ENCODE measurements at regions not wholly inside any gene's neighbourhood (a gene's known extent, or its start where the extent isn't known, plus 50 kb on each side); places are given as distances from the start of the nearest gene placed in this dataset.

DNA sequence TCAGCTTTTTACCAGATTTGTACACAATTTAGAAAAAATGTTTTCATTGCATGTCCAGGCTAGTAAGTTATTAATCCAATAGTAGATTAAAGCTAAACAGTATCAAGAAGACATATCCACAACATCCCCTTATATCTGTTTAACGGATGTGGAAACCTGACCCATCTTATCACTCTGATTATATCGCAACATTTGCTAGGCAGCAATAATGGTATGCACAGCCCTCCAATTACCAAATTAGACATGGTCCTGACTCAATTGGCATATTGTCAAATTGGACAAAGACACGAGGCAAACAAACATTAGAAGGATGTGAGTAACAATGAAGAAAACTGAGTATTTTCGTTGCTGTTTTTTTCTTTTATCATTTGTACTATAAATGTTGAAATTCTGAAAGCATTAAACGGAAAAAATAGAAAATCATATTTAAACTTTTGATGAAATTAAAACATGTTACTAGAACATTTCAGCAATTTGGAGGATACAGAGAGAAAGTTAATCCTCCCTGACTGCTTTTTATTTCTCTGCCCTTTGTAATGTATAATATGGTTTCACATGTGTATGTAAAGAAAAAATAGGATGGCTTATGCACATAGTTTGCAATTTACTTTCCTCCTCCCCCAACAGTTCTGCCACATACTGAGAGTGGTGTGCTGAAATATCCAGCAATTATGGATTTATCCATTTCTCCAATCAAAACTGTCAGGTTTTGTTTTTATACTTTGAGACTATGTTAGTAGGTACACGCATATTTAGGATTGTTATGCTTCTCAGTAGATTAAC, 633.7 kb downstream of the ZIC1 start:
- no peak for DNase-seq

DNA sequence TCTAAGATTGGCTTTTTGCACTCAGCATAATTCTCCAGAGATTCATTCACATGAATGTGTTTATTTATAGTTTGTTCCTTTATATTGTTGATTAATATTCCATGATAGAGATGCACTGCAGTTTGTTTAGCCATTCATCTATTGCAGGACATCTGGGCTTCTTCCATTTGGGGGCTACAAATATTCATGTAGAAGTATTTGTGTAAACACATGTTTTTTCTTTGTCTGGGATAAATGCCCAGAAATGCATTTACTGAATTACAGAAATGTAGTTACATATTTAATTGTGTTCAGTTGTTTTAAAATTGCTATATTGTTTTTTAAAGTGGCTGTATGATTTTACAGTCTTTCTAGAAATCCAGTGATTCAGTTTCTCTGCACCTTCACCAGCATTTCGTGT, 635.0 kb downstream of the ZIC1 start:
- DNase-seq: no peak

DNA sequence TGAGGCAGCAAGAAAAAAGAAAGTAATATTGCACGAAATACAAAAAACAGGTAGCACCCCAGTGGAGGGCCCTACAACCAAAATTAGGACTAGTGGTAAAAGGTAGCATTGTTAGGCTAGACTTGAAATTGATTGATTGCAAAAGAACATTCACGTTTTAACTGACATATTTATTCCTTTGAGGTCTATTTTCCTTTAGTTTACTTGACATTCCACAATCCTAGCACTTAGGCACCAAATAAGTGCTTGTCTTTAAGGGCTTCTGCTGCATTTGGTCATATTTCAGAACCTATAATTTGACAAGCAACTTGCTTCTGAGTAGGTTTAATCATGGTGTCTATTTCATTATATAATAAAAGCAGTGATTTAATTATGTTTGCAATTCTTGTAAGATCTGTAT, 642.7 kb upstream of the AGTR1 start:
- DNase-seq: no peak

DNA sequence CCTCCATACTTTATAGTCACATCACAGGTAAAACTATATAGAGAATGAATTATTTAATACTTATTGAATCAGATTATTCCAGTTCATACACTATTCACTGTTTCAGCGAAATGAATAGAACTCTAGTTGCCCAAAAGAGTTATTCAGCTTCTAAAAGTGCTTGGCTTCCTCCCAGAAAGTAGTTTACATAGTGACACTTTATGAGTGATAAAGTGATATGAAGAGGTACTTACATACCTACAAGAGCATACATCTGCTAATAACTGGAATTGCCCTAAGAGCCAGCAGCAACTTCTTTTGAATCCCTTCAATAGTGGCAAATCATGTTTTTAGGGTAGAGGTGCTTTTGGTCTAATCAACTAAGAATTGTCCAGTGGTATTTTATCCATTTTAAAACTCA, 635.1 kb upstream of the AGTR1 start:
- no peak for DNase-seq

DNA sequence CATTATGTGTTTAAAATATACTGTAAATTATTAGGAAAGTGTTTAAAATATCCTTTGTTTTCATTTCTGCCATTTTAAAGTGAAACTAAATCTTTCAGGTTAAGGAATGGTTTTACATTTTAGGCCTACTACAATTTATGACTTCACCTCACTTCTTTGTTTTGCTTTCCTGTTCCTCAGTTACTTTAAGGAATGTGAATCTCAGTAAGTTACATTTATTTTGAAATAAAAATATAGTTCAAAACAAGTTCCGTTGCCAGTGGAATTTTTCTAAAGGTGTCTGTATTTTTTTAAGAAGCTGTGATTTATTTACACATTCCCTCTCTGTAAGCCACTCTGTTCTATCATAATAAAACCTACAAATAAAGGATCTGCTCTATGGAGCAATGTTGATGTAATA, 630.9 kb upstream of the AGTR1 start:
- DNase-seq: no peak

DNA sequence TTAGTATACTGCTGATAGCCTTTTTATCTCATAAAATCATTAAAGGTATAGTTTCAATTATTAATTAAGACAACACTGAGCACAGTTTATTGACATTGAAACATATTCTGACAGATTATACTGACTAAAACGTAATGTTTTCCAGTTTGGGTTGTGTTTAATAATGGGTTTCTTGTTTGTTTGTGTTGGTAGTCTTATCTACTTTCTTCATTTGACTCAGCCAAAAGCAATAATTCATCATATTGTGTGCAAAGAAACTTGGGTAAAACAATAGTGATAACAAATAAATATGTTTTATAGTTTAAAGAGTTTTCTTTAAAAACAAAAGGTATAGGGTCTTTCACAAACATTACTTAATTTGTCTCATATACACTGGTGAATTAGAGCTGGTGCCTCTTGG, 629.2 kb upstream of the AGTR1 start:
- DNase-seq: no peak

DNA sequence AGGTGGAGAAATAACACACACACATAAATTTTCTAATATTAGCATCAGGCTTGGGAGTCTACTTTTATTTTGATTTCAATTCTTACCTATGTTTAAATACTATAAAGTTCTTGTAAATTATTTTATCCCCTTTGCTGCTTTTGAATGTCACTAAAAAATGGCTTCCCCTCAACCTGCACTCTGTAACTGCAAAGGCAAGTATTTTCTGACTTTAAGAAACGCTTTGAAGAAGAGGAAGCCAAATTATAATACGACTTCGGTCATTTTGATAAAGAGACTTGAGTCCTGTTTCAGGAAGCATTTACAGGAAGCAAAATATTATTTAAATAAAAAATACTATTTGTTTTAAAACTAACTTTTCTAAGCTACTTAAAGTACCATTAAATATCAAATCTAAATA, 627.7 kb upstream of the AGTR1 start:
- no peak for DNase-seq

DNA sequence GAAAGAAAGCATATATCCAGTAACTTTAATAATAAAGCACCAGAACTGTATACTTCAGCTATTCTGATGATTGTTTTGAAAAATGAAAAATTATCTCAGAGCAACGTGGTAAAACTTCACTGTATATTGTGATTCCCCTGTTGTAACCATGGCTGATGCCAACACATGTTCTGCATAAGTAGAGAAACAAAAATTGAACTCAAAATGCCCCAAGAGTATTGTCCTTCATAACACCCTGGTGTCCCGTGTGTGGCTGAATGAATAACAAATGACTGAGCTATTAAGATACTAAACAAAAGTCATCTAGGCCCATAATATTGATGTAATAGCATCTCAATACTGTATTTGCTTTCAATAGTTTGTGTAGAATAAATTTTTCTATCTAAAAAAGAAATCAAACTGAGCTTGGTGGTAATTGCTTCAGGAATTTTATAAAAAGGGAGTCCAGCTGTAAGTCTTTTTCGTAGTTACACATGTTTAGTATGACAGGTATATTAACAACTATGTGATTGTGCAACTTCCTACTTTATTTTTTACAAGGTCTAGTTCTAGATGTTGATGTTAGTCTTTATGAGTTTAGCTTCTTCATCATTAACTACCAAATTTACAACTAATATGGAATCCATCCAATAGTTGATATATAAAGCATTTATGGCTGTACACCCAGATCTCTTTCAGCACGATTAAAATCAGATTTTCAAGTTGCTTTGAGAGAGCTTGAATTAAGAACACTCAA, 623.8 kb upstream of the AGTR1 start:
- DNase-seq: no peak

DNA sequence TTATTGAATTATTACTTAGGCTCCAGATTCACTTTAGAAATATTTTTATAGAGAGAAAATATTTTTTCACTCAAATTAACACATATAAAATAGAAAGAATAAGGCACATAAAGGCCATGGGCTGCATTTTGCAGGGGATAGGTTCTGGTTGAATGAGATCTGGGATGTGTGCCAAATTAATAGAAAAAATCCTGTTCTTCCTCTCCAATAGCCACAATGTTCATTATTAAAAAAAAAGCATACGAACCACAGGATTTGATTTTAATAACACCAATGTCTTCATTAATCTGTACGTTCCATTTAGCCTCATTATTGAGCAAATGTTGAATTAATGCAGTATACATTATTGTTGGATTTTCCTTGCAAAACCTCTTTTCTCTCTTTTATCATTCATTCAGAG, 622.8 kb upstream of the AGTR1 start:
- DNase-seq: no peak

DNA sequence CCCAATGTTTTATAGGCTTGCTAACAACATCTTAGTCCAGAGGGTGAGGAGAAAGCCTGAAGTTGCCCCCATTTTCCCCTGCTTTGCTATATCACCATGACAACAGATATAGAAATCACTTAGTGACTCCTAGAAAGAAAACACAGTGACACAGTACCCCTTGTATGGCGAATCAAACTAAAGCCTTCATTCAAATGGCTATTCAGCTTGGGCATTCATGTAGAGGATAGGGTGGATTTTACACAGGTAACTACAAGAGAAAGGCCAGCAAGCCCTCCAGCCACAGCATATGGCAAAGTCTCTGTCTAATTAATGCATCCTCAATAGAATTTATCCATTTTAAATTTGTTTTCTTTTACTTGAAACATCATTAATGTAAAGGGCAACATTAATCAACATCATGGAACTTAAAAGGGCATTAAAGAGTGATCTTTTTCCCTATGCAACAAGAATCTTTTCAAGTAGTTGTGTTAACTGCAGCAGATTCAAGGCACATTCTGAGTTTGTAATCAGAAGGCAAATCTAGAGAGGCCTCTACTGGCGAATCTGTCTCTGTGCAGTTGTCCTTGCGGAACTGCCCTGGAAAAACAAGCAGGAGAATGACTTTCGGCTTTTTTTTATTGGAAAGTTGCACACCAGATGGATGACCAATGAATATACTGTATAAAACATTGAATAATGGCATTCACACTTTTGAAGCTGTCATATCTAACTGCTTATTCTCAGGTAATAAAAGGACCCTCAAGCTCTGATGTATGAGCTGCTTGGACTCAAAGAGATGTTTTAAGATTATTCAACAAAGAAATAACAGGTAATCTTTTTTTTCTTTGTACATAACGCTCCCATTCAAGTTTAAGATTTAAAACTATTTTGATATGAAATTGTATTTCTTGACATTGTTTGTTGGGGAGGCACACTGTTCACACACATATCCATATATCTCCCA, 621.7 kb upstream of the AGTR1 start:
- DNase-seq: no peak

DNA sequence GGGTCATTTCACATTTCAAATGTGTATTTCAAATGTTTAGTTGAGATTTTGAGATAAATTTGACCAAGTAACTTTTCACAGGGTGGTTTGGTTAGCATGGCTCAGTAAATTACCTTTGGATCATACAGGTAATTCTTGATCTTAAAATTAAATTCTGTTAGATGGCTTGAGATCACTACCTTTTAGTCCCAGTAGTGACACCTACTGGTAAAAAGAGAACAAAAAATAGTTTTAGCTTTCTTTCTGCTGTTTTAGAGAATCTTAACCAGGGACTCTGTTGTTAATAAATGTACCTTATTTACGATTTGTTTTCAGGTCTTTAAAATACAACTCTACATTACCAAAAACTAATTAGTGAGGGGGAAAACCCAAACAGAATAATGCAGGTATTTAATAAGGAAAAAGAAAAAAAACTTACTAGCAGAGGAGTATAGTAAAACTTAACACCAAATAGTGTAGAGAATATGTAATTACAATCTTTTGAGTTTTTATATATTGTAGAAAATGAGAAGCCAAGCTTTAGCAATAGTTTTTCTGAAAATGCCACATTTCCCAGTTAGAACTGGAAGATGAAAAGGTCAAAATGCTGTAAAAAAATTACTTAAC, 620.3 kb upstream of the AGTR1 start:
- DNase-seq: no peak

DNA sequence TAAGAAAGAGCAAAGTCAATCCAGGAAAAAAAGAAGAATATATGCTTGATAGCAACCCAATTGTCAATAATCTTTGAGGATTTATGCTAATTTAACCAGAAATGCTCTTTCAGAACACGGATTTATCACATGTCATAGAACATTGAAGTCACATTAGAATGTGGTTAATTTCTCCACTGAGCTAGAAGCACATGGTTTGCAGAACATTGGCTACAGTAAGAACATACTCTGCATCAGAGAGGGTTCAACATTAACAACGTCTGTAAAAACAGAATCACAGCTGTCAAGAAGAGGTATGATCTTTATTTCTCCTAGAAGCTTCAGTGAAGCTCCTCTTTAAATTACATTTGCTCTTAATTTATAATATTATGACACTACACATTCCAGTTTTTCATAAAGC, 619.7 kb upstream of the AGTR1 start:
- DNase-seq: no peak

DNA sequence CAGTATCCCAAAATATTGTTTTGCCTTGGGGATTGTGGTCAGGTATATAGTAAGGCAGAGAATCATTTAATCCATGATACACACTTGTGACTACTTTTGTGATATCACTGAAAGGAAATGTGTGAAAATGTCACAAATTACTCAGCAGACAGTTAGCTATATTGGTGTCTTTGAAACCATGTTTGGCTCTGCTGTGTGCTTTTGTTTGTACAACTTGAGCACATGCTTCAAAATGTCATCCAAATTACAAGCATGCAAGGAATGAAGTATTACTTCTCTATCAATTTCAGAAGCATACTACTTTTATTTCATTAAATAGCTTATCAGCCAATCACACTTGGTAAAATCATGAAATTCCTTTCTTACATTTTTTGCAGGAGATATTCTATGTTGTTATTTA, 619.0 kb upstream of the AGTR1 start:
- no peak for DNase-seq

DNA sequence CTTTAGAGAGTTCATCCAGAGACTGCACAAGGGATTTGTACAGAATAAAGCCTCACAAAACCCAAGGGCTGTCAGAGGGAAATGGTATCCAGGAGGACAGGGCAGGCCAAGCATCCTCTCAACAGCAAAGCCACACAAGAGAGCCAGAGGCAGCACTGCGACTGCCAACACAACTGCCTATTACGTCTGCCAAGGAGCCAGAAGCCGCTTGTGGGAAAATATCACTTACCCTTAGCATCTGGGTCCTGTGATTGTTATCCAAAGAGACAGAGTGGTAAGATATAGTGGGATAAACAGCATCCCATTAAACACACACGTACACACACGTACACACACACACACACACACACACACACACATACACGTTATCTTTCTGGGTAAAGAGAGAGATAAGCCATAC, 618.3 kb upstream of the AGTR1 start:
- no peak for DNase-seq

DNA sequence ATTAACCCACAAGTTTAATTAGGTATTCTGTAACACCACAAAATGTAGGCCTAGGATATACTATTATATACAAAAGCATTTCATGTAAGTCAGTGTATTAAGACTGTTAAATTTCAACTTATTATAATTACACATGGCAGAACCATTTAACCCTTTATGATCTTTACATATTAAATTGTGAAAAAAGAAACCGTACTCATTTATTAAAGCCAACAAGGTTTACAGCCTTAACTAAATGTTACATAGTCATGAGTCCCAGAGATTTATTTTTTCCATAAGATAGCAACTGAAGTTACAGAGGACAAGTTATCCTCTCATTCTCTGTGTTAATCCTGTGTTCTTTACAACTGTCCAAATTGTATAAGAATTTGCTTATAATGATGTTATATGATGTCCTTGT, 615.8 kb upstream of the AGTR1 start:
- DNase-seq: no peak

DNA sequence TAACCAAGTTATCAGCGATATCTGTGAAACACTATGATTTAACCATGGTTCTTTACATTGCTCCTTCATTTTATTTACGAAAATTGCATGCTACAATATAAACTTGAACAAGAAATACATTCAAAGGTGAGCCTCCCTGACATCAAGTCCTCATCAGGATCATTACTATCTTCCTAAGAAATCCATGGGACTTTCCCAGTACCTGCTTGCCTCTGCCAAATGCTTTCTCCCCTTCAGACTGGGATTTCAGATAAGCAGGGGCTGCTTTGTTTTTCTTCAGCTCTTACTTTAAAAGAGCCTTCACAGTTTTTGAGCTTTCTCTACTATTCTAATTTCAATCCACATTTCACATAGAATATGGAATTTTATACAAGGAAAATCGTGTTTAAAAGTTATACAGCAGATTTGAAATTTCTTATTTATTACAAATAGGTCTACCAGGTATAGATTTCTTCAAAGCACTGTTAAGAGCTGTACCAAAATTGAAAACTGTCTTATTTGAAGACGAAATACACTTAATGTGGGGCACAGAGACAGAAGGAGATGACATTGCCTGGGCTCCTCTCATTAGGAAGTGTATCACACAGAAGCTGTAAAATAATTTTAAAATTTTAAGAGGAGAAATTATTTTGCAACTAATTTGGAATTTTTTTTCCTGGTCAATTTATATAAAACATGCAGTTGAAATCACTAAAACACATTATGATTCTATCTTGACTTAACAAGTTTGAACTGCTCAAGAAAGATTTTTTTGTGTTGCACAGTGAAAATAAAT, 615.0 kb upstream of the AGTR1 start:
- no peak for DNase-seq

DNA sequence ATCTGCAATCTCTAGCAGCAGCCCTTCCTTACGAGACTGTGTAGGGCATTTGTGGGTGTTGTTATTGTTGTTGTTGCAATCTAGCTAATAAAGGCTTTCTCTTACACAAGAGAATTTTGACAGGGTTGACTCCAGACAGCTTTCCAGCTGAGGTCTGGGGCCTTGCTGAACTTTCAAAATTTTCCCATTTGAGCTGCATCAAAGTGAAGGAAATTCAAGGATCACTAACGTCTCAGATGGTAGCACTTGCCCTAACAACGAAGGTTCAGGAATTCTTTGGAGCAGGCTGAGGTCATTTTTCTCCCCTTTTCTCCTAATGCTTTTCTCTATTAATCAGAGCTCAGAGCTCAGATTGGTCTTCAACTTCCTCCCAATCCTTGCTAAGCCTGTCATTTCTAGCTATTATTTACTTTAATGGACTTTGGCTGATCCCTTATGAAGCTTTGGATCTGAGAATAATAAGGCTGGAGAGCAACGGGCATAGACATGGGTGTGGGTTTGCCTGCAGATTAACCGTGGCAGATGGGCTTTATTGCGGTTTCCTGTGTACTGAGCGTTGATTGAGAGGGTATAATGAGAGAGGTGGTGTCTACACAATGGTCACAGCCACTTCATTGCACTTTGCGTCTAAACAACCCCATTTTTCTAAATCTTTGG, 614.0 kb upstream of the AGTR1 start:
- no peak for DNase-seq

DNA sequence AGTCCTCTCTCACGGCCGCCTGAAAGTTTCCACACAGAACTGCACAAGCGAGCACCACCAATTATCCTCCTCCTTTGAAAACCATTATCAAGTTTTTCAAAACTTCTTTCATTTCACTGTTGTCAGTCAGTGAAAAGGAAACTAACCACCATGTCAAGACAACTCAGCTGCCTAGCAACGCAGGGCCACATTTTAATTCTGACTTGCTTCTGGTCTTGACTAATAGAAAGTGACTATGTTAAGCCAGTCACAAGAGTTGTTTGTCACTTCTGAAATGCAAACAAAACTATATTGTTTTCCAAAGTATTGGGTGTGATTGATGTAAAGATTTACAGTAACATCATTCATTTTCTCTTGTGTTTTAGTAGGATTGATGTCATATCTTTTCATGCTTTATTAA, 612.8 kb upstream of the AGTR1 start:
- DNase-seq: no peak

DNA sequence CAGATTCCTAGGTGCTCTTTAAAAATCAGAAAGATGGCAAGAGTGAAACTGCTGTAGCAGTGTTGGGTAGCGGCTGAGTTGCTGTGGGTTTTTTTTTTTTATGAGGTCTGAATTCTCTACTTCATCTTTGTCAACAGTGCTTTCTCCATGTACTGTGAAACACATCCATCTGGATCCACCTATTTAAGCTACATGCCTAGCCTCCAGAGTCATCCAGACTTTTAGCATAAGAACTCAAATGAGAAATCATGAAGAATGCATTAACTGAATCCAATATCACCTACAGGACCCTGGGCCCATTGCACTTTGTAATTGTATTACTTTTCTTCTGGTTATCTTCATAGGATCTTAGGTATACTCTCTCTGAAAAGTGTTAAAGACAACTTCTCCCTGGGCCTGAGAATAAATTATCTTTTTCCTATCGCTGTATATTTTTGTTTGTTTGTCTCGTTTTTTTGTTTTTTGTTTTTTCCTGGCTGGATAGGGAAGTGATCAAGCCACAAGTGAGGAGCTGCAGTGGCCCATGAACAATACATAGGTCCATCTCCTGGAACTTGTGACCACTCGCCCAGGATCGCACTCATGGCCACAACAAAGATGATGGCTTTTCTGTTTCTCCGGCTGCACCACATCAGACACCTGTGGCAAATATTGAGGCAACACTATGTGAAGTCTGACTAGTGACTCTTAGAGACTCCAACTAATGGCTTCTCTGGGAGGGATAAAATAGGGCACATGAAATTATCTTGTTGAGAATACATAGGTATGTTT, 609.9 kb upstream of the AGTR1 start:
- DNase-seq: no peak

DNA sequence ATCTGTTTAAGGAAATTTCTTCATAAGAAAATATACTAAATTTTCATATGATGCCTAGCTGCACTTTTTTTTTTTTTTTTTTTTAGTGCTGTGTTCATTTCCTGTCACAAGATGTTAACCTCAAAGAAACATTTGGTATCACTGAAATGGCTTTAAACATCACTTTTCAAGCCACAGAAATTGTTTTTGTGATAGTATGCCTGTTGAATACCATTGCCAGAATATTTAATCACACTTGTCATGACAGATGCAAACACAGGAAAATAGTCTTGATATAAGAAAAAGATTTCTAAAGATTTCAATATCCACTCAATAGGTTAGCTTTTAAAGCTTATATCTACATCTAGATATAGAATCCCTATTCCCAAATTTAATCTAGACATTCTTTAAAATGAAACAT, 608.5 kb upstream of the AGTR1 start:
- DNase-seq: no peak

DNA sequence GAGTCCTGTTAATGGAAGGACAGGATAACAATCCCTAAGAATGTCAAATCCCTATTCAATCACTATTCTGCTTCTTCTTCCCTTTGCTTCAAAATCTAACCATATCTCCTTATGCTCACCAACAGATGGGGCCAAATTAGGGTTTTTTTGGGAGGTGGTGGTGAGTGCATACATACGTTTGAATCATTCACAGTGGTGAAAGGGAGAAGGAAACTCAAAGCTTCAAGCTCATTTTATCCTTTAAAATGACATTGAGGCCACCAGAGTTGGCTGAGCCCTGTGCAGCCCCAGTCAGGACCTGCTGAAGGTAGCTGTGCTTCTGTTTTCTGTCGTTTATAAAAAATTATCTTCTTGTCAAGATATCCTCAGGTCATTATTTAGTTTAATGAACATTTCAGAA, 607.5 kb upstream of the AGTR1 start:
- DNase-seq: no peak
